Stimulated activated CD8-positive, alpha-beta memory T cell treated with anti-CD3 and anti-CD28 coated beads, Interleukin-12 subunit alpha, Interleukin-12 subunit beta, amount 100 ng/mL, for 4 hours (primary cell): ENCODE measurements at regions not wholly inside any gene's neighbourhood (a gene's known extent, or its start where the extent isn't known, plus 50 kb on each side); places are given as distances from the start of the nearest gene placed in this dataset.
"Not testable (repeated sequence)": the region's sequence is repeated elsewhere in the genome, so short reads cannot be mapped to it uniquely, and the experiment has no call there.

Experiments used
- DNase-seq: peaks from one replicate; pipeline ENCODE4 v3.0.0-alpha.2; 2020; ENCODE audit warnings: low read depth

GRCh38 chr2:195343942-195344530 is 313.0 kb upstream of the SLC39A10 start:
- DNase-seq: no peak

DNA sequence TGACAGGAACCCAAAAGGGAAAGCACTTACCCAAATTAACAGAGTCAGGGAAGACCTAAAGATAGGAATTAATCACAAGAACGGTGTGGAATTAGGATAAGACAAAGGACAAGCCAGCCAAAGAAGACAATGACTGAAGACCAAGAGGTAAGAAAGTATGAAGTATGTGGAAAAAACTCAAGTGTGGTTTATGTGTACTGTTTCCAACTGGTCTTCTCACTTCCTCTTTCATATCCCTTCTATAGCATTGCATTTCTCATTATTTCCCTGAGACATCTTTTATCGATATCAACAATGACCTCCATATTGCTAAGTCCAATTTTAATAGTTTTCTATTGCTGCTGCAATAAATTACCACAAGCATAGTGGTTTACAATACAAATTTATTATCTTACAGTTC is 313.5 kb upstream of the SLC39A10 start:
- no peak for DNase-seq

DNA sequence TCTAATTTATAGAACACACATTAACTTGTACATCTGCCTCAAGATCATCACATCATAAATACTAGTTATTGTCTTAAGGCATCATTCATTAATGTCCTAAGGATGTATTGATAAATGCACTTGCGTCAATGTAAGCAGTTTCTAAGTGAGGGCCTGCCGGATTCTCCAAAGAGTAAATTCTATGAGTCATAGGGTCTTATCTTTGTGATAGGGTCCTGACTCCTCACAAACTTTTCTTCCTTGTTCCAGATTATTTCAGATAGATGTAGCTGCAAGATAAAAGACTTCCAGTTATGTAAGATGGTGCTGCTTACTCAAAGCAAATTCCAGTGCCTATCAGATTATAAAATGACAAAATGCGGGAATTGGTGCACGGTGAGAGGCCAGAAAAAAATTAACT is 315.0 kb upstream of the SLC39A10 start:
- no peak for DNase-seq

- DNase-seq: no peak
These were observed 318.2 kb upstream of the SLC39A10 start for GRCh38 chr2:195338856-195339255.

DNA sequence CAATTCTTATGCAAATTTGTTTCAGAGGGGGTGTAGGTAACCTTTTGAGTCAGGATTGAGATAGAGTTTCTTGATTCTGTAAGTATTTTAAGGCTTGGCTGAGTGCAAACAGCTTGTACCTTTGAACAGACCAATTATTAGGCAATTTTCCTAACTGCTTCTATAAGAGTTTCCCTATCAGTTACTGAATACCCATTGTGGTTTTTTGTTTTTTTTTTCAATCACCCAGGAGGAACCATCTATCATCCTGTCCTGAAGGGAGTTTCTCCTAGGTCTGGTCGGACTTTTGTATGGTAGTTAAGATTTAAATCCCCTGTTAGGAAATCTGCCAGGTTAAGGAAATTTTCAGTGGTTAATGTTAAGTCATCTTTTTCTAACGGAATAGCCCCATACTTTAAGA is 319.4 kb upstream of the SLC39A10 start:
- DNase-seq: no peak

- no peak for DNase-seq
These were observed 323.2 kb upstream of the SLC39A10 start for GRCh38 chr2:195333869-195334268.

DNA sequence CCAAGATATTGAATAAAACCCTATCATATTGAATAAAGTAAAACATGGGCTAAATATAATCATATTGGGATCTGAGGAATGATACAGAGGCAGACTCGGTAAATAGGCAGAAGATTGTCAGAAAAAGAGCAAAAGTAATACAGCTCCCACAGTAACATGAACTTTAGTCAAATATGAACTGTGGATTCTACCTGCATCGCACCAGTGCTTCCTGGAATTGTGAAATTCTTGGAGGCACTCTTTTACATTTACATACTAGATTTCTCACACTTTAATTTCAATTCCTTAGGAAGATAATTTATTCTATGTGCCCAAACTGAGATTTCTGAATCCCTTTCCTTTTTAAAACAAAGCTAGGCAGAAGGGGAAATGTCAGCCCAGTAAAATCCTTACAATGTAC is 325.1 kb upstream of the SLC39A10 start:
- DNase-seq: no peak

GRCh38 chr2:195331129-195331528 is 325.9 kb upstream of the SLC39A10 start:
- DNase-seq: no peak

- DNase-seq: no peak
These were observed 326.5 kb upstream of the SLC39A10 start for GRCh38 chr2:195330513-195330956.

- DNase-seq: not testable (repeated sequence)
These were observed 327.2 kb upstream of the SLC39A10 start for GRCh38 chr2:195329784-195330183.

- DNase-seq: no peak
These were observed 330.5 kb upstream of the SLC39A10 start for GRCh38 chr2:195326537-195326936.

GRCh38 chr2:195322324-195322723 is 334.7 kb upstream of the SLC39A10 start:
- DNase-seq: no peak

DNA sequence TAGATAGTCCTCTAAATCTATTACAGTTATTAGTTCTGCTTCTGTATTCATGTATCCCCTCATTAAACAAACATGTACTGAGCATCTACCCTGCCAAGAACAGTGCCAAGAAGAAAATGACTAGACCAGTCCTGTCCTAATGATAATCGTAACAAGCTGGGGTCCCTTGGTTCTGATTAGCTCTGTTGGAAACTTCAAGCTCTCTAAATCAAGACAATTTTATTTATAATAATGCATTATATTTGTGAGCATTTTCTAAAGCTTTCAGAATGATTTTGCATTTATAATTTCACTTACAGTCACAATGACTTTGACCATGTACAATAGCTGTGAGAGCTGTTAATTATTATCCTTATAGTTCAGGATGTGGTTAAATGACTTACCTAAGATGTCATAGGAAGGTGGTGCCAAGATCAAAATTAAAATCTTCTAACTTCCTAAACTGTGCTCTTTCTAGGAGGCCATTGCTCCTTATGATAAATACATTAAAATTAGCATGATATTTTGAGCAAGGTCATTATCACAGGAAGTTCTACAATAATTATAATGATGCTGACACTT is 336.5 kb upstream of the SLC39A10 start:
- no peak for DNase-seq

- DNase-seq: no peak
These were observed 337.2 kb upstream of the SLC39A10 start for GRCh38 chr2:195319548-195320412.

- DNase-seq: no peak
These were observed 337.9 kb upstream of the SLC39A10 start for GRCh38 chr2:195319112-195319460.

- DNase-seq: no peak
These were observed 338.4 kb upstream of the SLC39A10 start for GRCh38 chr2:195318440-195319111.

- DNase-seq: no peak
These were observed 339.5 kb upstream of the SLC39A10 start for GRCh38 chr2:195317550-195317949.

- no peak for DNase-seq
These were observed 340.5 kb upstream of the SLC39A10 start for GRCh38 chr2:195316486-195316885.

DNA sequence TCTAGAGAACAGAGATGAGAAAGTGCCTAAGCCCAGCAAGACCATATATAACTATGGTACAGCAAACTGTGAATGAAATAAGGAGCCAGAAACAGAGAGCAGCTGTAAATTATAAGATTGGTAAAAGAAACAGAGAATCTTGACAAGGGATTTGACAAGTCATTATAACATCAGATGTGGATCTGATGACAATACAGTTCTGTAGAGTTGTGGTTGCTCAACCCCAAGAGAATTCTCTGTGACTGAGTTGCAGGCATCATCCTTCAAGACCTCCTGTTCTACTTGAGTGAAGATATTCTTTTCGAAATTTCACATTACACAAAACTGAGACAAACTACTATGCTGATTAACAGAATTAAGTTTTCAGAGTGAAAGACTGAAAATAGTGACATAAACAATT is 343.1 kb upstream of the SLC39A10 start:
- DNase-seq: no peak

DNA sequence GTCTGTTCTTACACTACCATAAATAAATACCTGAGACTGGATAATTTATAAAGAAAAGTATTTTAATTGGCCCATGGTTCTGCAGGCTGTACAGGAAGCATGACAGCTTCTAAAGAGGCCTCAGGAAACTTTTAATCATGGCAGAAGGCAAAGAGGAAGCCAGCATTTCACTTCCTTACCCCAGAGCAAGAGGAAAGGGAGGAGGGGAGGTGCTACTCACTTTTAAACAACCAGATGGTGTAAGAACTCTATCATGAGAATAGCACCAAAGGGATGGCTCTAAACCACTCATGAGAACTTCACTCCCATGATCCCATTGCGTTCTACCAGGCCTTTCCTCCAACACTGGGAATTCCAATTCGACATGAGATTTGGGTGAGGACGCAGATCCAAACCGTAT is 344.4 kb upstream of the SLC39A10 start:
- DNase-seq: no peak

- no peak for DNase-seq
These were observed 348.9 kb upstream of the SLC39A10 start for GRCh38 chr2:195308163-195308562.

DNA sequence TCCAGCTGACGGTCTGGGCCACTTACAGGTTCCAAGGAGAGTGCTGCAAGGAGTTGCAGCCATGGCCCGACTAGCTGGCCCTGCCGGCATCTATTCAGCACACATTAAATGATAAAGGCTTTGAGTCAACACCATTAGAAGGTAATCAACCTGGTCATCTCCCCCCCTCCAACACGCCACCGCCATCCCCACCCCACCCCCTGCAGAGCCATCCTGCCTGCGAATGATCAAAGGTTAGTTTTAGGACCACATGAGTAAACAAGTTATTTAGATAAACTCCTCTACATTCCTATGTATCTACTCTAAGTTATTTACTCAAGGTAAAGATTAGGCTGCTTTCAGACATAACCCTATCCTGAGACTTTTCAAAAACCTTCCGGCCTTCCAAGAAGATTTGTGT is 349.3 kb upstream of the SLC39A10 start:
- DNase-seq: no peak

- no peak for DNase-seq
These were observed 352.7 kb upstream of the SLC39A10 start for GRCh38 chr2:195304310-195304709.
